ENCODE measurements at regions not wholly inside any gene's neighbourhood (a gene's known extent, or its start where the extent isn't known, plus 50 kb on each side); places are given as distances from the start of the nearest gene placed in this dataset.

DNA sequence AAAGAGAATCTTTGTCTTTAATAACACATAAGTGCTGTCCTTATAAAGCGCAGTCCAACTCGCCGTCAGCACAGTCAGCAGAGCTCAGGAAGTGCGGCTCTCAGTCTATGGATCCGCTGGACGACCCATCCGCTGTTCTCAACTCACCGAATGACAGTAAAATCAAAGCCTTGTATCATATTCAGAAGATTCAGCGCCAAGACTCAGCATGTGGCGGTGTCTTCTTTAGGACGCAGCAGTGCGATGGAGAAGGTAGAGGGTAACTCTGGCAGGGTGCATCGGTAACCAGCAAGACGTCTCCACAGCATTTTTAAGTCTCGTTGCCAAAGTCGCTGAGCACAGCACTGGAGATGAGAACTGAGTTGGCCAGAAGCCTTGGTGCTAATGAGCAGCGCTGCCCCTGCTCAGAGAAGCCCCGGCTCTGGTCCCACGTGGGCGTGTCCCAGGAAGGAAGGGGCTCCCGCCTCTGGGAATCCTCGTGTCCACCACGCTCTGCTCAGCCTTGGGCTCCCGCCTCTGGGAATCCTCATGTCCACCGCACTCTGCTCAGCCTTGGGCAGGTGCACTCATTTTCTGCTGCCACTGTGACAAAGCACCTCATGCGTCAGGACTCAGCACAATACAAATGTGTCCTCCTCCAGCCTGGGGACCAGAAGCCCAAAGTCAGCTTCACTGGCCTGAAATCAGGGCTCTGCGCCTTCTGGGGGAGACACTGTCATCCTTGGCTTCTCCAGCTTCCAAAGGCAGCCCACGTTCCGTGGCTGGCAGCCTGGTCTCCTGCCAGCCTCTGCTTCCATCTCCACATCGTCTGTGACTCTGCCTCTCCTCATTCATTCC lies 238.0 kb upstream of the SALL3 start:
- no peak for ATAC-seq
- TF ChIP-seq, protein P1, sequence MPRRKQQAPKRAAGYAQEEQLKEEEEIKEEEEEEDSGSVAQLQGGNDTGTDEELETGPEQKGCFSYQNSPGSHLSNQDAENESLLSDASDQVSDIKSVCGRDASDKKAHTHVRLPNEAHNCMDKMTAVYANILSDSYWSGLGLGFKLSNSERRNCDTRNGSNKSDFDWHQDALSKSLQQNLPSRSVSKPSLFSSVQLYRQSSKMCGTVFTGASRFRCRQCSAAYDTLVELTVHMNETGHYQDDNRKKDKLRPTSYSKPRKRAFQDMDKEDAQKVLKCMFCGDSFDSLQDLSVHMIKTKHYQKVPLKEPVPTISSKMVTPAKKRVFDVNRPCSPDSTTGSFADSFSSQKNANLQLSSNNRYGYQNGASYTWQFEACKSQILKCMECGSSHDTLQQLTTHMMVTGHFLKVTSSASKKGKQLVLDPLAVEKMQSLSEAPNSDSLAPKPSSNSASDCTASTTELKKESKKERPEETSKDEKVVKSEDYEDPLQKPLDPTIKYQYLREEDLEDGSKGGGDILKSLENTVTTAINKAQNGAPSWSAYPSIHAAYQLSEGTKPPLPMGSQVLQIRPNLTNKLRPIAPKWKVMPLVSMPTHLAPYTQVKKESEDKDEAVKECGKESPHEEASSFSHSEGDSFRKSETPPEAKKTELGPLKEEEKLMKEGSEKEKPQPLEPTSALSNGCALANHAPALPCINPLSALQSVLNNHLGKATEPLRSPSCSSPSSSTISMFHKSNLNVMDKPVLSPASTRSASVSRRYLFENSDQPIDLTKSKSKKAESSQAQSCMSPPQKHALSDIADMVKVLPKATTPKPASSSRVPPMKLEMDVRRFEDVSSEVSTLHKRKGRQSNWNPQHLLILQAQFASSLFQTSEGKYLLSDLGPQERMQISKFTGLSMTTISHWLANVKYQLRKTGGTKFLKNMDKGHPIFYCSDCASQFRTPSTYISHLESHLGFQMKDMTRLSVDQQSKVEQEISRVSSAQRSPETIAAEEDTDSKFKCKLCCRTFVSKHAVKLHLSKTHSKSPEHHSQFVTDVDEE (CRISPR knock-in tag; IDR thresholded peaks at IDR 0.05): no peak
- no peak for TF ChIP-seq ZFP3 (CRISPR knock-in tag; IDR thresholded peaks at IDR 0.05)
- no peak for TF ChIP-seq SNAI2 (CRISPR knock-in tag; IDR thresholded peaks at IDR 0.05)
- TF ChIP-seq TOX (CRISPR knock-in tag; IDR thresholded peaks at IDR 0.05; ENCODE audit: borderline replicate concordance): no peak
- no peak for TF ChIP-seq RARB (CRISPR knock-in tag; IDR thresholded peaks at IDR 0.05)
- TF ChIP-seq ZNF70 (CRISPR knock-in tag; IDR thresholded peaks at IDR 0.05): no peak
- TF ChIP-seq, protein P2, sequence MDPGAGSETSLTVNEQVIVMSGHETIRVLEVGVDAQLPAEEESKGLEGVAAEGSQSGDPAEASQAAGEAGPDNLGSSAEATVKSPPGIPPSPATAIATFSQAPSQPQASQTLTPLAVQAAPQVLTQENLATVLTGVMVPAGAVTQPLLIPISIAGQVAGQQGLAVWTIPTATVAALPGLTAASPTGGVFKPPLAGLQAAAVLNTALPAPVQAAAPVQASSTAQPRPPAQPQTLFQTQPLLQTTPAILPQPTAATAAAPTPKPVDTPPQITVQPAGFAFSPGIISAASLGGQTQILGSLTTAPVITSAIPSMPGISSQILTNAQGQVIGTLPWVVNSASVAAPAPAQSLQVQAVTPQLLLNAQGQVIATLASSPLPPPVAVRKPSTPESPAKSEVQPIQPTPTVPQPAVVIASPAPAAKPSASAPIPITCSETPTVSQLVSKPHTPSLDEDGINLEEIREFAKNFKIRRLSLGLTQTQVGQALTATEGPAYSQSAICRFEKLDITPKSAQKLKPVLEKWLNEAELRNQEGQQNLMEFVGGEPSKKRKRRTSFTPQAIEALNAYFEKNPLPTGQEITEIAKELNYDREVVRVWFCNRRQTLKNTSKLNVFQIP (CRISPR knock-in tag; IDR thresholded peaks at IDR 0.05; ENCODE audit: borderline replicate concordance, low read depth): no peak
- no peak for TF ChIP-seq OSR1 (CRISPR knock-in tag; IDR thresholded peaks at IDR 0.05)
- TF ChIP-seq ARNTL (CRISPR knock-in tag; IDR thresholded peaks at IDR 0.05; ENCODE audit: borderline replicate concordance, low read depth): no peak

DNA sequence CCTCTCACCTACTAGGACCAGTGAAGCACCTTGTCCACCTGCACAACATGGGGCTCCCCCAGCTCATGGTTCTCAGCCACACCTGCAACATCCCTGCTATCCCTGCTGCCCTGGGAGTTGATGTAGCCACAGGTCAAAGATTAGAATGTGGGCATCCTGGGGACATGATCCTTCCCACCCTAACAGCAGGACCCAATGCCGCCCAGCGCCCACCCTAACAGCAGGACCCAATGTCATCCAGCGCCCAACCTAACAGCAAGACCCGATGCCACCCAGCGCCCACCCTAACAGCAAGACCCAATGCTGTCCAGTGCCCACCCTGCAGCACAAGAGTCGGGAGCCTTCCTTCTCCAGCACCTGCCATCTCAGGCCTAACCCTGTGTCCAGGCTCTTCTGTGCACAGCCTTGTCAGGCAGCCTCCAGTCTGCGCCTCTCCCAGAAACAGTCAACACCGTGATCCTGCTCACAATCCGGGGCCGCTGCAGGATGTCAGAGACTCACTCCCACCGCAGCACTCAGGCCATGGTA lies 237.3 kb upstream of the SALL3 start:
- no peak for ATAC-seq
- TF ChIP-seq TOX (CRISPR knock-in tag; IDR thresholded peaks at IDR 0.05; ENCODE audit: borderline replicate concordance) (no peak), TCF4 (CRISPR knock-in tag; IDR thresholded peaks at IDR 0.05; ENCODE audit: borderline replicate concordance) (no peak), ZC3H10 (CRISPR knock-in tag; IDR thresholded peaks at IDR 0.05) (no peak), SNAI2 (CRISPR knock-in tag; IDR thresholded peaks at IDR 0.05) (no peak), ARNTL (CRISPR knock-in tag; IDR thresholded peaks at IDR 0.05; ENCODE audit: borderline replicate concordance, low read depth) (no peak), PPARA (CRISPR knock-in tag; IDR thresholded peaks at IDR 0.05; ENCODE audit: borderline replicate concordance) (no peak), GLIS3 (CRISPR knock-in tag; IDR thresholded peaks at IDR 0.05) (no peak), ZNF8 (CRISPR knock-in tag; IDR thresholded peaks at IDR 0.05) (no peak), ZFP3 (CRISPR knock-in tag; IDR thresholded peaks at IDR 0.05) (no peak), ISL1 (CRISPR knock-in tag; IDR thresholded peaks at IDR 0.05) (no peak), ZFP30 (CRISPR knock-in tag; IDR thresholded peaks at IDR 0.05) (no peak)
- TF ChIP-seq, protein P3, sequence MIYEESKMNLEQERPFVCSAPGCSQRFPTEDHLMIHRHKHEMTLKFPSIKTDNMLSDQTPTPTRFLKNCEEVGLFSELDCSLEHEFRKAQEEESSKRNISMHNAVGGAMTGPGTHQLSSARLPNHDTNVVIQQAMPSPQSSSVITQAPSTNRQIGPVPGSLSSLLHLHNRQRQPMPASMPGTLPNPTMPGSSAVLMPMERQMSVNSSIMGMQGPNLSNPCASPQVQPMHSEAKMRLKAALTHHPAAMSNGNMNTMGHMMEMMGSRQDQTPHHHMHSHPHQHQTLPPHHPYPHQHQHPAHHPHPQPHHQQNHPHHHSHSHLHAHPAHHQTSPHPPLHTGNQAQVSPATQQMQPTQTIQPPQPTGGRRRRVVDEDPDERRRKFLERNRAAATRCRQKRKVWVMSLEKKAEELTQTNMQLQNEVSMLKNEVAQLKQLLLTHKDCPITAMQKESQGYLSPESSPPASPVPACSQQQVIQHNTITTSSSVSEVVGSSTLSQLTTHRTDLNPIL (CRISPR knock-in tag; IDR thresholded peaks at IDR 0.05; ENCODE audit: low read depth): no peak
- TF ChIP-seq, protein P2 (CRISPR knock-in tag; IDR thresholded peaks at IDR 0.05; ENCODE audit: borderline replicate concordance, low read depth): no peak

DNA sequence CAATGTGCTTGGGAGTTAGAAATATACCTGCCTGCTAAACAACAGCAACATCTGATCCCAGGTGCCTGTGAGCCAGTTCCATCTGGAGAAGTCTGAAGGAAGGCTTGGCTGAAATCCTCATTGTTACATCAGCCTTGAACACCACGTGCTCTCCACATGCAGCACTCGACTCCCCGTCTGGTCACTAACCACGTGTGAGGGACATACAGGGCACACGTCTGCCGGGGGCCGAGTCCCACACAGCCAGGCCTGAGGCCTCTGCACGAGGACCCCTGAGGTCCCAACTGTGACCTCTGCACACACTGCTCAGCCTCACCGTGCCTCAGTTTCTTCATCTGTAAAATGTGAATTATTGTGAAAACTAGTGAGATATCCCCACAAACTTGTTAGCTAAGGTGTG lies 236.5 kb upstream of the SALL3 start:
- ATAC-seq: no peak
- TF ChIP-seq GLIS3 (CRISPR knock-in tag; IDR thresholded peaks at IDR 0.05) (no peak), RARB (CRISPR knock-in tag; IDR thresholded peaks at IDR 0.05) (no peak), PPARA (CRISPR knock-in tag; IDR thresholded peaks at IDR 0.05; ENCODE audit: borderline replicate concordance) (no peak), ZFP30 (CRISPR knock-in tag; IDR thresholded peaks at IDR 0.05) (no peak), ZC3H10 (CRISPR knock-in tag; IDR thresholded peaks at IDR 0.05) (no peak), ZNF70 (CRISPR knock-in tag; IDR thresholded peaks at IDR 0.05) (no peak), ZFP3 (CRISPR knock-in tag; IDR thresholded peaks at IDR 0.05) (no peak), ZNF8 (CRISPR knock-in tag; IDR thresholded peaks at IDR 0.05) (no peak), ZNF565 (CRISPR knock-in tag; conservative IDR thresholded peaks at IDR 0.05; ENCODE audit: low read depth) (no peak), SNAI2 (CRISPR knock-in tag; IDR thresholded peaks at IDR 0.05) (no peak), ESRRG (CRISPR knock-in tag; IDR thresholded peaks at IDR 0.05) (no peak), BACH2 (CRISPR knock-in tag; IDR thresholded peaks at IDR 0.05; ENCODE audit: borderline replicate concordance) (no peak), TCF4 (CRISPR knock-in tag; IDR thresholded peaks at IDR 0.05; ENCODE audit: borderline replicate concordance) (no peak), CSDC2 (CRISPR knock-in tag; IDR thresholded peaks at IDR 0.05) (no peak)
- TF ChIP-seq, protein P4, sequence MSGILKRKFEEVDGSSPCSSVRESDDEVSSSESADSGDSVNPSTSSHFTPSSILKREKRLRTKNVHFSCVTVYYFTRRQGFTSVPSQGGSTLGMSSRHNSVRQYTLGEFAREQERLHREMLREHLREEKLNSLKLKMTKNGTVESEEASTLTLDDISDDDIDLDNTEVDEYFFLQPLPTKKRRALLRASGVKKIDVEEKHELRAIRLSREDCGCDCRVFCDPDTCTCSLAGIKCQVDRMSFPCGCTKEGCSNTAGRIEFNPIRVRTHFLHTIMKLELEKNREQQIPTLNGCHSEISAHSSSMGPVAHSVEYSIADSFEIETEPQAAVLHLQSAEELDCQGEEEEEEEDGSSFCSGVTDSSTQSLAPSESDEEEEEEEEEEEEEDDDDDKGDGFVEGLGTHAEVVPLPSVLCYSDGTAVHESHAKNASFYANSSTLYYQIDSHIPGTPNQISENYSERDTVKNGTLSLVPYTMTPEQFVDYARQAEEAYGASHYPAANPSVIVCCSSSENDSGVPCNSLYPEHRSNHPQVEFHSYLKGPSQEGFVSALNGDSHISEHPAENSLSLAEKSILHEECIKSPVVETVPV (CRISPR knock-in tag; IDR thresholded peaks at IDR 0.05): no peak
- TF ChIP-seq, protein P3 (CRISPR knock-in tag; IDR thresholded peaks at IDR 0.05; ENCODE audit: low read depth): no peak
- TF ChIP-seq, protein P2 (CRISPR knock-in tag; IDR thresholded peaks at IDR 0.05; ENCODE audit: borderline replicate concordance, low read depth): no peak
